ENCODE measurements at regions not wholly inside any gene's neighbourhood (a gene's known extent, or its start where the extent isn't known, plus 50 kb on each side); places are given as distances from the start of the nearest gene placed in this dataset.

DNA sequence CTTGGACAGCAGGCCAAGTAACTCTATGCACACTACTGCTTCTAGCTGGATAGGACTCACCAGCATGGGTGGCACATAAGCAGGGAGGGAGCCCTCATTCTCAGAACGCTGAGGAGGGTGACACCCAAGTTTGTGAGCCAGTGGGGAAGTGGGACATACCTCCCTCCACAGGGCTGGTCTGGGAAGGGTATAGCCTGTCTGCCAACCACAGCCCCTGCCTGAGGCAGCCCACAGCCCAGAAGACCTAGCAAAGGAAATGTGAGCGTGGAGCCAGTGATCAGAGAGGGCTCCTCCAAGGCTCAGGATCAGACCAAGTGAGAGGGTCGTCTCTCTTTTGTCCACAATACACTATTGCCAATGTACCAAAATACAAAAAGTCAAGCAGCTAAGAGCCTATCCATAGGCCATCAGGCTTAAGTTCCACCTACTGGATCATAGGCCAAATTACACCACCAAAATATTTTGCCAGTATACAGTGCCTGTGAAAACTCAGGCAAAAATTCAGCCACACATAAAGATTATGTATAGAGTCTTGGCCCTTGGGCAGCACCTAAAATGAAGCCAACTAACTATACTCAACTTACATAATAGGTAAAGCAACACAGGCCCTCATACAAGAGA is 1203.1 kb downstream of the PCDH18 start:
- ATAC-seq (ENCODE audit: low read depth): no peak

More for the DNA sequence above, 1203.1 kb downstream of the PCDH18 start:
- Histone ChIP-seq H3K23ac (ENCODE audit: low read depth, low read length) (no peak overlapping the region), H2BK120ac (ENCODE audit: low read depth, low read length) (no peak overlapping the region), H2AK5ac (ENCODE audit: low read depth, low read length) (no peak overlapping the region), H3K79me1 (ENCODE audit: low read depth in 1 of 2, low read length in 2 of 2) (no peaks in the 10 kb centered on the region), H2AFZ (replicated peaks; ENCODE audit: low read length, poor library complexity) (no peak overlapping the region), H3K4me2 (ENCODE audit: low read depth, low read length) (no peak overlapping the region), H3K56ac (ENCODE audit: extremely low read depth, insufficient read depth, low read length) (no peak overlapping the region), H3K14ac (replicated peaks; ENCODE audit: low read depth, low read length) (no peak overlapping the region), H3K4ac (ENCODE audit: low read depth, low read length) (no peak overlapping the region), H4K5ac (ENCODE audit: low read depth, low read length) (no peak overlapping the region), H4K91ac (ENCODE audit: insufficient read depth, low read depth, low read length) (no peak overlapping the region), H2BK15ac (ENCODE audit: low read depth, low read length) (no peak overlapping the region), H3K27me3 (ENCODE audit: control insufficient read depth, insufficient read depth, low read length) (no peaks in the 10 kb centered on the region), H3K36me3 (ENCODE audit: control insufficient read depth, insufficient read depth, low read length) (no peaks in the 10 kb centered on the region), H2AK9ac (replicated peaks; ENCODE audit: low read depth, low read length, poor library complexity) (no peak overlapping the region), H2BK20ac (ENCODE audit: low read depth, low read length) (no peak overlapping the region), H3K9ac (ENCODE audit: low read depth, low read length) (no peak overlapping the region), H2BK5ac (ENCODE audit: low read depth, low read length, poor library complexity, severe bottlenecking) (no peak overlapping the region), H3K18ac (ENCODE audit: low read depth, low read length) (no peak overlapping the region), H4K8ac (ENCODE audit: low read depth in 2 of 2, low read length in 2 of 2) (no peak overlapping the region), H3K27ac (ENCODE audit: insufficient read depth, low read length) (no peak overlapping the region), H4K20me1 (ENCODE audit: insufficient read depth, low read length) (no peaks in the 10 kb centered on the region), H3K9me1 (ENCODE audit: insufficient read depth, low read length) (no peaks in the 10 kb centered on the region), H3K4me1 (ENCODE audit: control insufficient read depth, insufficient read depth, low read length) (no peaks in the 10 kb centered on the region), H3K9me3 (ENCODE audit: control insufficient read depth, insufficient read depth, low read length) (0 out of 2 replicates have a peak, but pooled peaks cover 3% of the 10 kb centered on the region), H3K4me3 (ENCODE audit: insufficient read depth, low read depth, low read length) (no peak overlapping the region)
- intact Hi-C loops (cut with micrococcal nuclease): no loop called here
- POLR2A ChIA-PET (ENCODE audit: unreplicated experiment): no interaction called here
- DNase-seq: no peak
- TF ChIP-seq MXI1 (IDR thresholded peaks at IDR 0.05; ENCODE audit: borderline replicate concordance, low read depth, low read length) (no peak), MAZ (IDR thresholded peaks at IDR 0.05; ENCODE audit: borderline replicate concordance, low read depth, low read length) (no peak), MAFK (IDR thresholded peaks at IDR 0.05; ENCODE audit: low read depth, low read length) (no peak), CHD1 (IDR thresholded peaks at IDR 0.05; ENCODE audit: low read depth, low read length) (no peak), POLR2A (IDR thresholded peaks at IDR 0.05; ENCODE audit: low read depth, low read length) (no peak), RAD21 (IDR thresholded peaks at IDR 0.05; ENCODE audit: low read length) (no peak), CEBPB (IDR thresholded peaks at IDR 0.05; ENCODE audit: low read depth, low read length) (no peak), NFE2L2 (IDR thresholded peaks at IDR 0.05; ENCODE audit: low read depth, low read length) (no peak), RCOR1 (IDR thresholded peaks at IDR 0.05; ENCODE audit: insufficient replicate concordance, low read length) (no peak), SMC3 (IDR thresholded peaks at IDR 0.05; ENCODE audit: low read depth, low read length) (no peak), RFX5 (IDR thresholded peaks at IDR 0.05; ENCODE audit: low read depth, low read length) (no peak), FOS (IDR thresholded peaks at IDR 0.05; ENCODE audit: low read depth, low read length) (no peak), BHLHE40 (IDR thresholded peaks at IDR 0.05; ENCODE audit: low read depth, low read length) (no peak)
- TF ChIP-seq, protein P1, sequence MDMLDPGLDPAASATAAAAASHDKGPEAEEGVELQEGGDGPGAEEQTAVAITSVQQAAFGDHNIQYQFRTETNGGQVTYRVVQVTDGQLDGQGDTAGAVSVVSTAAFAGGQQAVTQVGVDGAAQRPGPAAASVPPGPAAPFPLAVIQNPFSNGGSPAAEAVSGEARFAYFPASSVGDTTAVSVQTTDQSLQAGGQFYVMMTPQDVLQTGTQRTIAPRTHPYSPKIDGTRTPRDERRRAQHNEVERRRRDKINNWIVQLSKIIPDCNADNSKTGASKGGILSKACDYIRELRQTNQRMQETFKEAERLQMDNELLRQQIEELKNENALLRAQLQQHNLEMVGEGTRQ (IDR thresholded peaks at IDR 0.05; ENCODE audit: low read depth, low read length): no peak
- TF ChIP-seq, protein P2, sequence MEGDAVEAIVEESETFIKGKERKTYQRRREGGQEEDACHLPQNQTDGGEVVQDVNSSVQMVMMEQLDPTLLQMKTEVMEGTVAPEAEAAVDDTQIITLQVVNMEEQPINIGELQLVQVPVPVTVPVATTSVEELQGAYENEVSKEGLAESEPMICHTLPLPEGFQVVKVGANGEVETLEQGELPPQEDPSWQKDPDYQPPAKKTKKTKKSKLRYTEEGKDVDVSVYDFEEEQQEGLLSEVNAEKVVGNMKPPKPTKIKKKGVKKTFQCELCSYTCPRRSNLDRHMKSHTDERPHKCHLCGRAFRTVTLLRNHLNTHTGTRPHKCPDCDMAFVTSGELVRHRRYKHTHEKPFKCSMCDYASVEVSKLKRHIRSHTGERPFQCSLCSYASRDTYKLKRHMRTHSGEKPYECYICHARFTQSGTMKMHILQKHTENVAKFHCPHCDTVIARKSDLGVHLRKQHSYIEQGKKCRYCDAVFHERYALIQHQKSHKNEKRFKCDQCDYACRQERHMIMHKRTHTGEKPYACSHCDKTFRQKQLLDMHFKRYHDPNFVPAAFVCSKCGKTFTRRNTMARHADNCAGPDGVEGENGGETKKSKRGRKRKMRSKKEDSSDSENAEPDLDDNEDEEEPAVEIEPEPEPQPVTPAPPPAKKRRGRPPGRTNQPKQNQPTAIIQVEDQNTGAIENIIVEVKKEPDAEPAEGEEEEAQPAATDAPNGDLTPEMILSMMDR (conservative IDR thresholded peaks at IDR 0.05; ENCODE audit: low read depth, low read length): no peak
- TF ChIP-seq, protein P3, sequence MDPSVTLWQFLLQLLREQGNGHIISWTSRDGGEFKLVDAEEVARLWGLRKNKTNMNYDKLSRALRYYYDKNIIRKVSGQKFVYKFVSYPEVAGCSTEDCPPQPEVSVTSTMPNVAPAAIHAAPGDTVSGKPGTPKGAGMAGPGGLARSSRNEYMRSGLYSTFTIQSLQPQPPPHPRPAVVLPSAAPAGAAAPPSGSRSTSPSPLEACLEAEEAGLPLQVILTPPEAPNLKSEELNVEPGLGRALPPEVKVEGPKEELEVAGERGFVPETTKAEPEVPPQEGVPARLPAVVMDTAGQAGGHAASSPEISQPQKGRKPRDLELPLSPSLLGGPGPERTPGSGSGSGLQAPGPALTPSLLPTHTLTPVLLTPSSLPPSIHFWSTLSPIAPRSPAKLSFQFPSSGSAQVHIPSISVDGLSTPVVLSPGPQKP (IDR thresholded peaks at IDR 0.05; ENCODE audit: borderline replicate concordance, low read depth, low read length): no peak
- in situ Hi-C loops (cut with MboI; ENCODE audit: low sequenced_read_pairs): no loop called here
- no CpG with 5 or more reads among the region's 3 CpGs for WGBS, 2 experiments (ENCODE audit: extremely low coverage in 2 of 2, insufficient read length in 1 of 2)
- no TSS peak for BruUV-seq (replicated peaks)
- dilution Hi-C loops (cut with HindIII; ENCODE audit: low sequenced_read_pairs, unreplicated experiment): no loop called here
- CTCF ChIA-PET: no interaction called here

Measured in IMR-90 (cell line).